Brain microvascular endothelial cell (primary cell): ENCODE measurements at regions not wholly inside any gene's neighbourhood (a gene's known extent, or its start where the extent isn't known, plus 50 kb on each side); places are given as distances from the start of the nearest gene placed in this dataset.

Experiments used
- DNase-seq: peaks from one replicate; pipeline ENCODE4 v3.0.0-alpha.2; 2020
- H3K27ac ChIP-seq: fragments of 250-450 bp; sonication (Bioruptor Pico); 2 replicates; pipeline ENCODE4 v1.5.1; 2020; ENCODE audit warnings: mild to moderate bottlenecking, moderate library complexity
- H3K27me3 ChIP-seq: fragments of 250-450 bp; sonication (Bioruptor Pico); replicated peaks from 2 replicates; pipeline ENCODE4 v1.5.1; 2020; ENCODE audit warnings: mild to moderate bottlenecking
- H3K36me3 ChIP-seq: fragments of 250-450 bp; sonication (Bioruptor Pico); replicated peaks from 2 replicates; pipeline ENCODE4 v1.5.1; 2020; ENCODE audit warnings: mild to moderate bottlenecking
- H3K4me3 ChIP-seq: 2 replicates; pipeline ENCODE4 v1.5.1; 2011; ENCODE audit warnings: low read depth, mild to moderate bottlenecking, control low read depth, low read length, moderate library complexity
- CTCF ChIP-seq: IDR thresholded peaks from 2 replicates; pipeline ENCODE4 v1.5.1; 2011; ENCODE audit warnings: low read depth, mild to moderate bottlenecking, moderate library complexity, low read length, control low read depth, inconsistent platforms; ENCODE audit errors: missing control alignments
- in situ Hi-C: cut with HindIII; loops from 2 replicates; pipeline ENCODE4 v1.10.0; 2017; ENCODE audit warnings: low sequenced_read_pairs, low pct_ligation_motif_present

- Histone ChIP-seq H3K36me3 (no peaks in the 10 kb centered on the region), H3K4me3 (no peak overlapping the region), H3K27ac (no peak overlapping the region), H3K27me3 (no peaks in the 10 kb centered on the region)
- TF ChIP-seq CTCF, result no peak
- in situ Hi-C loops, result no loop called here
- no peak for DNase-seq
Measured at GRCh38 chr12:107495604-107496003, 190.0 kb upstream of the PWP1 start.

GRCh38 chr12:107497231-107497630 is 188.4 kb upstream of the PWP1 start:
- Histone ChIP-seq H3K36me3 (no peaks in the 10 kb centered on the region), H3K27ac (no peak overlapping the region), H3K4me3 (no peak overlapping the region), H3K27me3 (no peaks in the 10 kb centered on the region)
- DNase-seq, result no peak
- TF ChIP-seq CTCF, result no peak
- in situ Hi-C loops, result no loop called here

- Histone ChIP-seq H3K36me3 (no peaks in the 10 kb centered on the region), H3K27me3 (no peaks in the 10 kb centered on the region), H3K27ac (no peak overlapping the region), H3K4me3 (no peak overlapping the region)
- no peak for DNase-seq
- in situ Hi-C loops, result no loop called here
- no peak for TF ChIP-seq CTCF
Measured at GRCh38 chr12:107500307-107500706, 185.3 kb upstream of the PWP1 start.

- Histone ChIP-seq H3K36me3 (no peaks in the 10 kb centered on the region), H3K4me3 (no peak overlapping the region), H3K27me3 (no peaks in the 10 kb centered on the region), H3K27ac (no peak overlapping the region)
- no peak for DNase-seq
- in situ Hi-C loops, result no loop called here
- TF ChIP-seq CTCF, result no peak
Measured at GRCh38 chr12:107501681-107502080, 183.9 kb upstream of the PWP1 start.

- in situ Hi-C loops, result no loop called here
- DNase-seq, result no peak
- no peaks in the 10 kb centered on the region for H3K36me3 ChIP-seq
- no peak overlapping the region for H3K27ac ChIP-seq
- no peak for TF ChIP-seq CTCF
- H3K27me3 ChIP-seq, result no peaks in the 10 kb centered on the region
- no peak overlapping the region for H3K4me3 ChIP-seq
Measured at GRCh38 chr12:107503129-107503855, 182.3 kb upstream of the PWP1 start.
